ENCODE measurements at regions not wholly inside any gene's neighbourhood (a gene's known extent, or its start where the extent isn't known, plus 50 kb on each side); places are given as distances from the start of the nearest gene placed in this dataset.

DNA sequence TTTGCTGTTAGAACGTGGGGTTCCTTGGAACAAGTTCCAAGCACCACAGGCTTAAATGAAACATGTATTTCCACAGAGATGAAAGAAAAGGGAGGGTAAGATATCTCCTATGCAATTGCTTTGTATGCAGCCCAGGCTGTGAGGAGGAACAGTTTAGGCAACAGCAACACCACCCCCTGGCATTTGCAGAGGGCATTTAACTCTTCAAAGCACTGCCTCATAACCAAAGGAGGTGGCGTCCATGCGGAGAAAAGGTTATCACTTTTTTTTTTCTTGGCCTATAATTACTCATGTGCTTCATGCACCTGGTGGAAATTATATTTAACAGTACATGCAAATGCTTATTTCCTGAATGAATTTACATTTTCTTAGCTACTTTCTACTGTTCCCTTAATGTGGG is 286.0 kb downstream of the LPIN1 start:
- no peaks in the 10 kb centered on the region for H3K9me3 ChIP-seq (ENCODE audit: control insufficient read depth, low read depth, low read length)
- no peak for FAIRE-seq
- dilution Hi-C loops (cut with MboI; ENCODE audit: extremely low pct_ligation_motif_present, low sequenced_read_pairs) = no loop called here

DNA sequence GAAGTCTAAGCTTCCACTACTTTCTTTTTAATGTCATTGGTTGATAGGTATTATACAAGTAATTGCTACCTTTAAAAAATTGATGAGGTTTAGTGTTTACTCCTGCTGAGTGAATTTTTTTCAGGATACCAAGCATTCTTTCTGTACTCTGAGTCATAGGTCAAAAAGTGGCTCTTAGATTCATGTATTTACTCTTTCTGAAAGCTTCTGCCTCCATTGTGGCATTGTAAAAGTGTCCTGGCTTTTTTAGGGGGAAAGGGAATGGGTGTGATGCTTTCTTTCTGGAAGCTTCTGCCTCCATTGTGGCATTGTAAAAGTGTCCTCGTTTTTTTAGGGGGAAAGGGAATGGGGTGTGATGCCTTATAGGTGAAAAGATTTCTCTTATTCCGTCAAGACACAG is 286.5 kb downstream of the LPIN1 start:
- no peak for DNase-seq (ENCODE audit: low read depth, low spot score)
- no peak overlapping the region for H2AFZ ChIP-seq (ENCODE audit: control insufficient read depth, low read length)
- TF ChIP-seq EZH2 (IDR thresholded peaks at IDR 0.05; ENCODE audit: low read length) = no peak
- TF ChIP-seq, protein P1, sequence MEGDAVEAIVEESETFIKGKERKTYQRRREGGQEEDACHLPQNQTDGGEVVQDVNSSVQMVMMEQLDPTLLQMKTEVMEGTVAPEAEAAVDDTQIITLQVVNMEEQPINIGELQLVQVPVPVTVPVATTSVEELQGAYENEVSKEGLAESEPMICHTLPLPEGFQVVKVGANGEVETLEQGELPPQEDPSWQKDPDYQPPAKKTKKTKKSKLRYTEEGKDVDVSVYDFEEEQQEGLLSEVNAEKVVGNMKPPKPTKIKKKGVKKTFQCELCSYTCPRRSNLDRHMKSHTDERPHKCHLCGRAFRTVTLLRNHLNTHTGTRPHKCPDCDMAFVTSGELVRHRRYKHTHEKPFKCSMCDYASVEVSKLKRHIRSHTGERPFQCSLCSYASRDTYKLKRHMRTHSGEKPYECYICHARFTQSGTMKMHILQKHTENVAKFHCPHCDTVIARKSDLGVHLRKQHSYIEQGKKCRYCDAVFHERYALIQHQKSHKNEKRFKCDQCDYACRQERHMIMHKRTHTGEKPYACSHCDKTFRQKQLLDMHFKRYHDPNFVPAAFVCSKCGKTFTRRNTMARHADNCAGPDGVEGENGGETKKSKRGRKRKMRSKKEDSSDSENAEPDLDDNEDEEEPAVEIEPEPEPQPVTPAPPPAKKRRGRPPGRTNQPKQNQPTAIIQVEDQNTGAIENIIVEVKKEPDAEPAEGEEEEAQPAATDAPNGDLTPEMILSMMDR (optimal IDR thresholded peaks at IDR 0.05 in 1 of 3, IDR thresholded peaks at IDR 0.05 in 1 of 3, conservative IDR thresholded peaks at IDR 0.05 in 1 of 3; ENCODE audit: extremely low read depth in 1 of 3, insufficient read depth in 2 of 3, low read length in 3 of 3) = no peak
- H4K20me1 ChIP-seq (ENCODE audit: control insufficient read depth, extremely low read depth, insufficient read depth, low read length) = no peaks in the 10 kb centered on the region
- no peaks in the 10 kb centered on the region for H3K9me3 ChIP-seq (ENCODE audit: control insufficient read depth, low read depth, low read length)
- no peaks in the 10 kb centered on the region for H3K27me3 ChIP-seq (ENCODE audit: control insufficient read depth, extremely low read depth, insufficient read depth, low read length)
- H3K4me2 ChIP-seq (ENCODE audit: control insufficient read depth, extremely low read depth, insufficient read depth, low read depth, low read length) = no peak overlapping the region
- H3K36me3 ChIP-seq (ENCODE audit: control insufficient read depth in 2 of 2, extremely low read depth in 1 of 2, insufficient read depth in 2 of 2, low read length in 2 of 2) = no peaks in the 10 kb centered on the region
- H3K4me3 ChIP-seq (ENCODE audit: control insufficient read depth in 2 of 3, extremely low read depth in 1 of 3, insufficient read depth in 2 of 3, low read depth in 1 of 3, low read length in 3 of 3) = no peak overlapping the region
- H3K4me1 ChIP-seq (ENCODE audit: control insufficient read depth, extremely low read depth, insufficient read depth, low read length) = peaks cover 3% of the 10 kb centered on the region
- H3K79me2 ChIP-seq (ENCODE audit: control insufficient read depth, insufficient read depth, low read length) = no peaks in the 10 kb centered on the region
- FAIRE-seq = no peak
- no peak overlapping the region for H3K9ac ChIP-seq (ENCODE audit: control insufficient read depth, extremely low read depth, insufficient read depth, low read length)
- H3K27ac ChIP-seq (ENCODE audit: control insufficient read depth, insufficient read depth, low read length) = no peak overlapping the region
- H3K9me1 ChIP-seq (ENCODE audit: control insufficient read depth, extremely low read depth, insufficient read depth, low read length) = no peaks in the 10 kb centered on the region
- dilution Hi-C loops (cut with MboI; ENCODE audit: extremely low pct_ligation_motif_present, low sequenced_read_pairs) = no loop called here

More for the DNA sequence above, 286.0 kb downstream of the LPIN1 start:
- DNase-seq (ENCODE audit: low read depth, low spot score) = no peak
- Histone ChIP-seq H3K27ac (ENCODE audit: control insufficient read depth, insufficient read depth, low read length) (no peak overlapping the region), H3K9me1 (ENCODE audit: control insufficient read depth, extremely low read depth, insufficient read depth, low read length) (no peaks in the 10 kb centered on the region), H3K9ac (ENCODE audit: control insufficient read depth, extremely low read depth, insufficient read depth, low read length) (no peak overlapping the region), H3K4me3 (ENCODE audit: control insufficient read depth in 2 of 3, extremely low read depth in 1 of 3, insufficient read depth in 2 of 3, low read depth in 1 of 3, low read length in 3 of 3) (no peak overlapping the region), H3K4me1 (ENCODE audit: control insufficient read depth, extremely low read depth, insufficient read depth, low read length) (peaks cover 3% of the 10 kb centered on the region), H3K4me2 (ENCODE audit: control insufficient read depth, extremely low read depth, insufficient read depth, low read depth, low read length) (no peak overlapping the region), H2AFZ (ENCODE audit: control insufficient read depth, low read length) (no peak overlapping the region), H3K79me2 (ENCODE audit: control insufficient read depth, insufficient read depth, low read length) (no peaks in the 10 kb centered on the region), H3K27me3 (ENCODE audit: control insufficient read depth, extremely low read depth, insufficient read depth, low read length) (no peaks in the 10 kb centered on the region), H4K20me1 (ENCODE audit: control insufficient read depth, extremely low read depth, insufficient read depth, low read length) (no peaks in the 10 kb centered on the region), H3K36me3 (ENCODE audit: control insufficient read depth in 2 of 2, extremely low read depth in 1 of 2, insufficient read depth in 2 of 2, low read length in 2 of 2) (no peaks in the 10 kb centered on the region)
- TF ChIP-seq, protein P1 (optimal IDR thresholded peaks at IDR 0.05 in 1 of 3, IDR thresholded peaks at IDR 0.05 in 1 of 3, conservative IDR thresholded peaks at IDR 0.05 in 1 of 3; ENCODE audit: extremely low read depth in 1 of 3, insufficient read depth in 2 of 3, low read length in 3 of 3) = peak in 1 of 3 experiments; percentile 24
- no peak for TF ChIP-seq EZH2 (IDR thresholded peaks at IDR 0.05; ENCODE audit: low read length)
